Activated CD8-positive, alpha-beta T cell treated with anti-CD3 and anti-CD28 coated beads, Interleukin-2, amount 10 ng/mL, durations not matched to agents 7 days and 5 days (primary cell): ENCODE measurements at regions not wholly inside any gene's neighbourhood (a gene's known extent, or its start where the extent isn't known, plus 50 kb on each side); places are given as distances from the start of the nearest gene placed in this dataset.

Experiments used
- ATAC-seq: fragments of 150-1000 bp; cut with Tn5 transposase; one replicate; pipeline ENCODE4 v1.10.0; 2021; ENCODE audit warnings: moderate library complexity
- CTCF ChIA-PET: fragments of 350-600 bp; sonication (Branson Sonifier 250); formaldehyde crosslinking; loops from one replicate; lab custom pipeline; 2021; ENCODE audit warnings: antibody characterized with exemption; lab: Charles Lee
- POLR2A ChIA-PET: fragments of 350-600 bp; sonication (Branson Sonifier 250); formaldehyde crosslinking; loops from one replicate; lab custom pipeline; 2021; ENCODE audit warnings: antibody characterized with exemption; lab: Charles Lee
- DNase-seq: peaks from one replicate; pipeline ENCODE4 v3.0.0-alpha.2; 2020
- H3K27ac Mint-ChIP-seq: one replicate; pipeline ENCODE4 v1.8.0; 2021; ENCODE audit warnings: mild to moderate bottlenecking, mixed read lengths
- H3K27me3 Mint-ChIP-seq: one replicate; pipeline ENCODE4 v1.8.0; 2021; ENCODE audit warnings: low read depth, mixed read lengths
- H3K36me3 Mint-ChIP-seq: one replicate; pipeline ENCODE4 v1.8.0; 2021; ENCODE audit warnings: low read depth, mixed read lengths
- H3K4me1 Mint-ChIP-seq: one replicate; pipeline ENCODE4 v1.8.0; 2021; ENCODE audit warnings: low read depth, mixed read lengths
- H3K4me3 Mint-ChIP-seq: one replicate; pipeline ENCODE4 v1.8.0; 2021; ENCODE audit warnings: mild to moderate bottlenecking, mixed read lengths
- H3K9me3 Mint-ChIP-seq: one replicate; pipeline ENCODE4 v1.8.0; 2022; ENCODE audit warnings: mixed read lengths; ENCODE audit not compliant: insufficient read depth

DNA sequence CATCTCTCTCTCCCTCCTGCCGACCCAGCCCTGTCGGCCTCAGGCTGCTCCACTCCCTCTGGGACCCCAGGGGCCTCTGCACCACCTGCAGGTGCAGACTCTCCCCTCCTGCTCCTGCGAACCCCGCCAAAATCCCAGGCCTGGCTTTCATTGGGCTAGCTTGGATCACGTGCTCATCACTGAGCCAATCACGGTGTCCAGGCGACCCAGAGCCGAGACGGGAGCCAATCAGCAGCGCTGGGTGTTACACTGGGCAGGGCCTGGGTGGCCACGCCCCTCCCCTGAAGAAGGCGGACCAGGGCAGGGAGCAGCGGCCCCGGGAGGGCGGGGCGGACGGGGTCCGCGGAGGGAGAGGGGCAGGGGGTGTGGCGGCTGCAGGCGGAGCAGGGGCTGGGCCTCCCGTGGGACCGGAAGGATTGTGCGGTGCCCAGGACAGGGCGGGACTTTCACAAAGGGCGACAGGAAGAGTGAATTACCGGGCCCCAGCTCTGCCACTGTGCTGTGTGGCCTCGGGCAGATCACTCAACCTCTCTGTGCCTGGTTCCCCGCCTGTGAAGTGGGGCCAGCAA is 66.6 kb upstream of the FBRSL1 start:
- ChIA-PET CTCF (no interaction called here), POLR2A (no interaction called here)
- Mint-ChIP-seq H3K27ac (no peak overlapping the region), H3K4me1 (no peaks in the 10 kb centered on the region), H3K27me3 (peaks cover 19% of the 10 kb centered on the region), H3K36me3 (no peaks in the 10 kb centered on the region), H3K9me3 (no peaks in the 10 kb centered on the region), H3K4me3 (no peak overlapping the region)
- ATAC-seq = peak; percentile 52
- no peak for DNase-seq

DNA sequence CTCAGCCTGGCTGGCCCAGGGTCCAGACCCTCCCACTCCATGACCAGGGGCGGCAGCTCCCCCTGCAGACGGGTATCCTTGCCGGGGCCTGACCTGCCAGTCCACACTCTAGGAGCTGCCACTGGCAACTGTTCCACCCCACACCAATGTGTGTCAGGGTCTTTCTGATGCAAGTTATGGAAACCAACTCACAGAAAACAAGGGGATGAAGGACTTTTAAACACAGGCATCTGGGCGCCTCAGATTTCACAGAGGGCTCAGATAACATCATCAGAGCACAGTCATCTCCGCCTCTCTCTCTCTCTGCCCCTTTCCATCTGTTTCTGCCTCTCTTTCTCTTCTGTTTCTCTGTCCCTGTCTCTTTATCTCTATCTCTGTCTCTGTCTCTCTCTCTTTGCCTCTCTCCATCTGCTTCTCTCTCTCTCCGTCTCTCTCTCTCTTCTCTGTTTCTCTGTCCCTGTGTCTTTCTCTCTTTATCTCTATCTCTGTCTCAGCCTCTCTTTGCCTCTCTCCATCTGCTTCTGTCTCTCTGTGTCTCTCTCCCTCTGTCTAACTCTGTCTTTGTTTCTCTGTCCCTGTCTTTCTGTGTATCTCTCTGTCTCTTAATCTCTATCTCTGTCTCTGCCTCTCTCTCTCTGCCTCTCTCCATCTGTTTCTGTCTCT is 67.4 kb upstream of the FBRSL1 start:
- H3K27ac Mint-ChIP-seq = peak overlapping the region; percentile 10
- no peaks in the 10 kb centered on the region for H3K9me3 Mint-ChIP-seq
- peaks cover 14% of the 10 kb centered on the region for H3K27me3 Mint-ChIP-seq
- H3K4me3 Mint-ChIP-seq = no peak overlapping the region
- no peaks in the 10 kb centered on the region for H3K4me1 Mint-ChIP-seq
- ATAC-seq = no peak
- ChIA-PET CTCF (no interaction called here), POLR2A (no interaction called here)
- no peak for DNase-seq
- no peaks in the 10 kb centered on the region for H3K36me3 Mint-ChIP-seq

DNA sequence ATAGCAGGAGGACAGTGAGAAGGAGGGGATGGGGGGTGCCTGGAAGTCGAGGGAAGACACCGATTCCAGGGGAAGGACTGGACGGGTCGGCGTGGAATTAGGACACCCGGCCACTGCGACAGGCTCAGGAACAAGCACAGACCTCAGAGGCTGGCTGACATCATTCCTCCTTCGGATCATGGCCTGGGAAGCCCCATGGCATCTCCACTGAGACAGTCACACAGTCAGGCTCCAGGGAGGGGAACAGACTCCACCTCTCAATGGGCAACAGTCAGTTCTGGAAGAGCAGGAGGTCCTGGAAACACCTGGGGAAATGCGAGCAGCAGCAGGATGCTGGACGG is 67.9 kb upstream of the FBRSL1 start:
- no peak for ATAC-seq
- no peaks in the 10 kb centered on the region for H3K9me3 Mint-ChIP-seq
- no peak overlapping the region for H3K4me3 Mint-ChIP-seq
- H3K36me3 Mint-ChIP-seq = no peaks in the 10 kb centered on the region
- POLR2A ChIA-PET = no interaction called here
- peaks cover 14% of the 10 kb centered on the region for H3K27me3 Mint-ChIP-seq
- CTCF ChIA-PET = no interaction called here
- DNase-seq = no peak
- no peak overlapping the region for H3K27ac Mint-ChIP-seq
- H3K4me1 Mint-ChIP-seq = no peaks in the 10 kb centered on the region

DNA sequence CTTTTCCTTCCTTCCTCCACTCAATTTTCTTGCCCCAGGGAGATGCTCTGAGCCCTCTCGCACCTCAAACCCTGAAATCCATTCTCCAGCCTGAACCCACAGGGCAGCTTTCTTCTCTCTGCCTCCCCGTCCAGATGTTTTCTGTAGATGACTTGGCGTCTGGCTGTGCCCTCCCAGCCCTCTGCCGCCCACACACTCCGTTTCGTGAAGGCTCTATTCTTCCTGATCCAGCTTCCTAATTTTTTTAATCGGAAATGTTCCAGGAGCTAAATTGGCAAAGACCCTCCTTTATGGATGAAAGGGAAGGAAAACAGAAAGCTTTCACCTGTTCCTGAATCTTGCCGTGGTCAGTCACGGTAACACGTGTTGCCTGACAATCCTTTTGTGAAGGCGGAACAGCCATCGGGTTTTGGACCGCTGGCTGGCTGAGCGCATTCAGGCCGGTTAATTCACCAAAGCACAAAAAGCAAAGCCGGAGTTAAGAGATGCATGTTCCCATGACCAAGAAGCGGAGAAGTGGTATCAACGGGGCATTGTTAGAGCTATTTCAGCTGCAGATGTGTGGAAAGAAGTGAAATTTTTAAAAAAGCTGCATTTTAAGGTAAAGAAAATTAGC is 70.2 kb upstream of the FBRSL1 start:
- Mint-ChIP-seq H3K36me3 (no peaks in the 10 kb centered on the region), H3K9me3 (no peaks in the 10 kb centered on the region), H3K27ac (no peak overlapping the region), H3K4me3 (no peak overlapping the region), H3K4me1 (peaks cover 3% of the 10 kb centered on the region), H3K27me3 (peaks cover 14% of the 10 kb centered on the region)
- ChIA-PET POLR2A (no interaction called here), CTCF (interaction anchor here (0.7 to 1.7 kb wide), 2 partner anchors 104 to 194 kb away, joined by 3 to 5 read pairs; no protein-coding TSS in a partner anchor)
- ATAC-seq (no peak), DNase-seq (no peak)

DNA sequence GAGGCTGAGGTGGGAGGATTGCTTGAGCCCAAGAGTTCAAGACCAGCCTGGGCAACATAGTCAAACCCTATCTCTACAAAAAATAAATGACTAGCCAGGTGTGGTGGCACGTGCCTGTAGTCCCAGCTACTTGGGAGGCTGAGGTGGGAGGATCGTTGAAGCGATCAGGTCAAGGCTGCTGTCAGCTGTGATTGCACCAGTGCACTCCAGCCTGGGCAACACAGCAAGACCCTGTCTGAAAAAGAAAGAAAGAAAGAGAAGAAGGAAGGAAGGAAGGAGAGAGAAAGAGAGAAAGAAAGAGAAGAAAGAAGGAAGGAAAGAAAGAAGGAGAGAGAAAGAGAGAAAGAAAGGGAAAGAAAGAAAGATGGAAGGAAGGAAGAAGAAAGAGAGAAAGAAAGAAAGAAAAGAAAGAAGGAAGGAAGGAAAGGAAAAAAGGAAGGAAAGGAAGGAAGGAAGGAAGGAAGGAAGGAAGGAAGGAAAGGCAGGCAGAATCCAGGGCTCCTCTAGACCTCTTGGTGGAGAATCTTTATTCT is 71.5 kb upstream of the FBRSL1 start:
- Mint-ChIP-seq H3K36me3 (no peaks in the 10 kb centered on the region), H3K27me3 (peaks cover 14% of the 10 kb centered on the region), H3K9me3 (no peaks in the 10 kb centered on the region), H3K4me1 (peaks cover 3% of the 10 kb centered on the region), H3K4me3 (no peak overlapping the region), H3K27ac (no peak overlapping the region)
- CTCF ChIA-PET = interaction anchor here (0.8 to 1.3 kb wide), 3 partner anchors 108 to 196 kb away, joined by 3 read pairs; no protein-coding TSS in a partner anchor
- ATAC-seq = no peak
- POLR2A ChIA-PET = no interaction called here
- no peak for DNase-seq

DNA sequence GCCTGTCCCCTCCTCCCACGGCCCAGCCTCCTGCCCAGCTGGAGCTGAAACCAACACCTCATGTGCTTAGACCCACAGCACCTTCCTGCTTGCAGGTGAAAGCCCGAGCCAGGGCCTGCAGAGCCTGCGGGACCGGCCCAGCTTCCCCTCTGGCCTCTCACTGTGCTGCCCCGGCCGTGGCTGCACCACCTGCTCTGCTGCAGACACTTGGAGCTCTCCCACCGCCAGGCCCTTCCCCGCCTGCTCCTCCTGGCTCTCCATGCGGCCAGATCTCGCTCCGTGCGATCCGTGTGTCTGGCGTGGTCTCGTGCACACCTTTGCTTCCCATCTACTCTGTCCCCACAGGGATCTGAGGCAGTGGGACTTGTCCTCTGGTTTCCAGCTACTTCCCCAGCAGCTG is 72.2 kb upstream of the FBRSL1 start:
- Mint-ChIP-seq H3K4me1 (peaks cover 3% of the 10 kb centered on the region), H3K27ac (no peak overlapping the region), H3K36me3 (no peaks in the 10 kb centered on the region), H3K4me3 (no peak overlapping the region), H3K9me3 (no peaks in the 10 kb centered on the region), H3K27me3 (peaks cover 11% of the 10 kb centered on the region)
- ChIA-PET POLR2A (no interaction called here), CTCF (interaction anchor here (1.1 to 1.3 kb wide), 2 partner anchors 144 to 197 kb away, joined by 3 read pairs; no protein-coding TSS in a partner anchor)
- DNase-seq (no peak), ATAC-seq (no peak)

DNA sequence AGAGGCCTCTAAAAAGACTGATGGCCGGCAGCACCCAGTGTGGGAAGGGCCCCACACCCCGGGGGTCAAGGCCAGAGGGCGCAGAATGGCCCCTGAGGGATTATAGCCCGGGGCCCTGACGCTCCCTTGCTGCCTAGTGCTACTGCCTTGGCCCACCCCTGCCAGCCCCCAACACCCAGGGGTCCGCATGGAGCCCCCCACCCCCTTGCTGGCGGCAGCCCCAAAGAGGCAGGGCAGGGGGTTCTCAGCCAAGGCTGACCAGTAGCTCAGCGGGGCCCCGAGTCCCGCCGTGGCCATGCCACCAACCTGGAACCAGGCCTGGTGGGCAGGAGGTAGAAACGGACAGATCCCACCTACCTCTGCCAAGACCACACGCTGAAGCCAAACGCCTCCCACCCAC is 73.1 kb upstream of the FBRSL1 start:
- CTCF ChIA-PET = interaction anchor here (1.3 to 3.6 kb wide), 3 partner anchors 14 to 145 kb away, joined by 3 to 29 read pairs (median 13); no protein-coding TSS in a partner anchor
- H3K27ac Mint-ChIP-seq = no peak overlapping the region

DNA sequence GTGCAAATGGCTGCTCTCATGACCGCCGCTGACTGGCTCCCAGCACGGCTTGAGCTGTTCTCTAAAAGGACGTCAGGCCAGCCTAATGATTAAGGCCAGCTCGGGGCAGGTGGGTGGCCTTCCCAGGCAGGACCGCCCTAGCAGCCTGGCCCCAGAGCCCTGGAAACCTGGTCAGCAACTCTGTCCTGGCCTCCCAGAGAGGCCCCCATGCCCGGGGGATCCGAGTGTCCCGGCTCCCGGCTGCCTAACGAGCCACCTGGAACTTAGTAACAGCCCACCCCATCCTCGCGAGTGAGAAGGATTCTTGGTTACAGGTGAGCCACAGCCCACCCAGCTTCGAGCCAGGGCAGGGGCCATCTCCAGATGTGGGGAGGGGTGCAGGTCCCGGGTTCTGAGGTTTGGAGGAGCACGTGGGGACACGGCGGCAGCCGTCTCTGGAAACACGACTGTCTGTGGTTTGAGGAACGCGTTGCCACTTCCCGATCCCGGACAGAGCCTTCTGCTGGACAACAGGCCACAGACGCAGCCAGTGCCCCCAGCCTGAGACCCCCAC is 73.8 kb upstream of the FBRSL1 start:
- ChIA-PET CTCF (interaction anchor here (1.1 to 3.6 kb wide), 11 partner anchors 12 to 199 kb away, joined by 3 to 29 read pairs (median 9); no protein-coding TSS in a partner anchor), POLR2A (no interaction called here)
- peaks cover 6% of the 10 kb centered on the region for H3K27me3 Mint-ChIP-seq
- H3K4me3 Mint-ChIP-seq = no peak overlapping the region
- H3K4me1 Mint-ChIP-seq = peaks cover 3% of the 10 kb centered on the region
- no peaks in the 10 kb centered on the region for H3K36me3 Mint-ChIP-seq
- no peaks in the 10 kb centered on the region for H3K9me3 Mint-ChIP-seq
- H3K27ac Mint-ChIP-seq = no peak overlapping the region
- DNase-seq = no peak
- ATAC-seq = no peak

More for the DNA sequence above, 73.1 kb upstream of the FBRSL1 start:
- ATAC-seq (no peak), DNase-seq (no peak)
- Mint-ChIP-seq H3K4me1 (peaks cover 3% of the 10 kb centered on the region), H3K36me3 (no peaks in the 10 kb centered on the region), H3K9me3 (no peaks in the 10 kb centered on the region), H3K4me3 (no peak overlapping the region), H3K27me3 (peaks cover 9% of the 10 kb centered on the region)
- POLR2A ChIA-PET = no interaction called here

DNA sequence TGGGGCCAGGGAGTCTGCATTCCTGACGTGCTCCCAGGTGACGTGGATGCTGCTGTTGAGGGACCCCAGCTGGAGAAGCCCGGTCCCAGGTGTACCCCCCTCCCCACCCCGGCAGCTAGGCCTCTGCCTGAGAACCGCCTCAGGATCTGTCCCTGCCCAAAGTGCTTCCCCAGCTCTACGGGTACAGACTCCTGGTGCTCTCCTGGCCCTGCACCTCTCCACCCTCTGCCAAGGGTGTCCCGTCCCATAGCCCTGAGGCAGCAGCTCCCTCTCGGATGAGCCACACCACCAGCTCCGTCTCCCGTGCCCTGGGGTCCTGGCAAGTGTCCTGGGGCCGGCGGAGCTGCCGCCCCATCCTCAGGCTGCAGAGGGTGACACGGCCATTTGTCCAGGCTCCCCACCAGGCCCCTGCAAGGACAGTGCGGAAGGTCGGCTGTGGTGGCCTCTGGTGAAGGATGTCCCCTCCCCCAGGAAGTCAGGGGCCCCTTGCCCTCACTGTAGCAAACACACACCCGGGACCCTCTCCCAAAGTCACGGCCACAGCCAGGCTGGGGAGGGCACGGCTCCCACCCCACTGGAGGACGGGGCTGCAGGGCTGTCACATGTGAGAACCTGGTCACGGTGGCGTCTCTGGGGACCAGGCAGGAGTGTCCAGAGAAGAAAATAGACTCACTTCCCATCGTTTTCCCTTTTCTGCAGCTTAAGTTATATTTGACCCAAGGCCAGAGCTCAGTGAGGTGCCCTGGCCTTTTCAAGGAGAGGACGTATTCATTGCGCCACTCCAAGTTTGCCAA is 74.4 kb upstream of the FBRSL1 start:
- peaks cover 3% of the 10 kb centered on the region for H3K4me1 Mint-ChIP-seq
- peaks cover 6% of the 10 kb centered on the region for H3K27me3 Mint-ChIP-seq
- ChIA-PET POLR2A (no interaction called here), CTCF (interaction anchor here (0.7 to 3.6 kb wide), 17 partner anchors 13 to 275 kb away, joined by 3 to 29 read pairs (median 8); no protein-coding TSS in a partner anchor)
- ATAC-seq (peak; percentile 16), DNase-seq (peak; percentile 26)
- no peaks in the 10 kb centered on the region for H3K9me3 Mint-ChIP-seq
- H3K36me3 Mint-ChIP-seq = no peaks in the 10 kb centered on the region
- H3K27ac Mint-ChIP-seq = no peak overlapping the region
- no peak overlapping the region for H3K4me3 Mint-ChIP-seq

DNA sequence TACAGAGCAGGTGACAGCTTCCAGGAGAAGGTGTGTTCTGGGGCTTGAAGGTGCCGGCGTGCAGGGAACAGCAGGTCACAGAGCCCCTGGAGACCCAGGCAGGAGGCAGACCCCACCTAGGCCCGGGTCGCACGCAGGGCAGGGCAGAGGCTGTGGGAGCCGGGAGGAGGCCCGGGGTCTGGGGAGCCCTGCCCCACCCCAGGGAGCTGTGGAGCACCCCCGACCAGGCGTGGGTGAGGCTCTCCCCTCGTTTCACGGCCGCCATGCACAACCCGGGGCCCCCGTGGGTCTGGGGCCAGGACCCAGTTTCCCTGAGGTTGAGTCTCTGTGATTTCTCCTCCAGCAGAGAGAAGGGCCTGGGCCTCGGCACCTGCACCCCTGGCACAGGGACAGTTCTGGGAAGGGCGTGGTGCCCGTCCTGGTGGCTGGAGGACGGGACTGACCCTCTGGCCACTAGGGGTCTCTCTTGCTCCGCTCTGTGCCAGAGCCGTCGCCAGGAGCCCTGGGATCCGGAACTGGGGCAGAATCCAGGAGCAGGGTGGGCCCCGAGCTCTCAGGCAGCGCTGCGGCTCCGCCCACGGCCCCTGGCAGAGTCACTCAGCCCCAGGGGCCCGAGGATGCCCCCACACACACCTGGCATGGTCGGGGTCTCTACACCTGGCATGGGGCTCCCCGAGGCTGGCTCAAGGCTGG is 75.2 kb upstream of the FBRSL1 start:
- no peaks in the 10 kb centered on the region for H3K9me3 Mint-ChIP-seq
- H3K27ac Mint-ChIP-seq = no peak overlapping the region
- DNase-seq = peak; percentile 86
- peaks cover 3% of the 10 kb centered on the region for H3K4me1 Mint-ChIP-seq
- peak; percentile 95 for ATAC-seq
- CTCF ChIA-PET = interaction anchor here (0.7 to 3.6 kb wide), 17 partner anchors 13 to 274 kb away, joined by 3 to 29 read pairs (median 8); no protein-coding TSS in a partner anchor
- POLR2A ChIA-PET = no interaction called here
- H3K27me3 Mint-ChIP-seq = peaks cover 3% of the 10 kb centered on the region
- H3K4me3 Mint-ChIP-seq = no peak overlapping the region
- no peaks in the 10 kb centered on the region for H3K36me3 Mint-ChIP-seq
